Trophoblast cell (in vitro differentiated cells and primary cell): ENCODE measurements at regions not wholly inside any gene's neighbourhood (a gene's known extent, or its start where the extent isn't known, plus 50 kb on each side); places are given as distances from the start of the nearest gene placed in this dataset.

ENCODE experiments used
- DNase-seq, 2 donors: peaks; one replicate each; pipeline ENCODE4 v3.0.0-alpha.2; 2016
- H2AFZ ChIP-seq: 2 replicates; pipeline ENCODE4 v1.6.1; 2013; ENCODE audit warnings: low read length, moderate library complexity, mild to moderate bottlenecking; ENCODE audit not compliant: insufficient read depth, poor library complexity
- H2AK5ac ChIP-seq: 2 replicates; pipeline ENCODE4 v1.6.1; 2013; ENCODE audit warnings: mild to moderate bottlenecking, low read length
- H2BK120ac ChIP-seq: 2 replicates; pipeline ENCODE4 v1.6.1; 2013; ENCODE audit warnings: low read length, mild to moderate bottlenecking, moderate library complexity; ENCODE audit not compliant: insufficient read depth, poor library complexity
- H2BK12ac ChIP-seq: 2 replicates; pipeline ENCODE4 v1.6.1; 2013; ENCODE audit warnings: mild to moderate bottlenecking, low read length, moderate library complexity
- H2BK5ac ChIP-seq: 2 replicates; pipeline ENCODE4 v1.6.1; 2013; ENCODE audit warnings: low read length, low read depth, moderate library complexity, mild to moderate bottlenecking; ENCODE audit not compliant: poor library complexity
- H3K14ac ChIP-seq: 2 replicates; pipeline ENCODE4 v1.6.1; 2013; ENCODE audit warnings: mild to moderate bottlenecking, low read length
- H3K18ac ChIP-seq: 2 replicates; pipeline ENCODE4 v1.6.1; 2013; ENCODE audit warnings: mild to moderate bottlenecking, low read length
- H3K23ac ChIP-seq: 2 replicates; pipeline ENCODE4 v1.6.1; 2013; ENCODE audit warnings: low read length
- H3K27ac ChIP-seq: 2 replicates; pipeline ENCODE4 v1.5.1; 2013; ENCODE audit warnings: low read depth, mild to moderate bottlenecking, inconsistent platforms, low read length, moderate library complexity
- H3K27me3 ChIP-seq: 2 replicates; pipeline ENCODE4 v1.6.1; 2013; ENCODE audit warnings: inconsistent platforms, mild to moderate bottlenecking, low read length, moderate library complexity; ENCODE audit not compliant: insufficient read depth
- H3K36me3 ChIP-seq, 2 experiments: 1 replicate in 1 of 2; 2 replicates in 1 of 2; pipeline ENCODE4 v1.6.1; 2013; ENCODE audit warnings: low read length in 2 of 2, mild to moderate bottlenecking in 2 of 2, moderate library complexity in 1 of 2; ENCODE audit not compliant: insufficient read depth in 2 of 2, control insufficient read depth in 1 of 2
- H3K4ac ChIP-seq: 2 replicates; pipeline ENCODE4 v1.6.1; 2013; ENCODE audit warnings: low read depth, mild to moderate bottlenecking, low read length, moderate library complexity
- H3K4me1 ChIP-seq, 2 experiments: 1 replicate in 1 of 2; 2 replicates in 1 of 2; pipeline ENCODE4 v1.6.1; 2013; ENCODE audit warnings: low read length in 2 of 2, mild to moderate bottlenecking in 2 of 2, moderate library complexity in 1 of 2; ENCODE audit not compliant: insufficient read depth in 2 of 2, control insufficient read depth in 1 of 2
- H3K4me2 ChIP-seq: 2 replicates; pipeline ENCODE4 v1.6.1; 2013; ENCODE audit warnings: inconsistent platforms, mild to moderate bottlenecking, low read length, moderate library complexity
- H3K4me3 ChIP-seq: 2 replicates; pipeline ENCODE4 v1.5.1; 2013; ENCODE audit warnings: mild to moderate bottlenecking, low read depth, low read length, inconsistent platforms
- H3K79me1 ChIP-seq: one replicate; pipeline ENCODE4 v1.6.1; 2013; ENCODE audit warnings: low read length
- H3K79me2 ChIP-seq: 2 replicates; pipeline ENCODE4 v1.6.1; 2013; ENCODE audit warnings: low read length, mild to moderate bottlenecking; ENCODE audit not compliant: control insufficient read depth, insufficient read depth, poor library complexity
- H3K9ac ChIP-seq: 2 replicates; pipeline ENCODE4 v1.6.1; 2013; ENCODE audit warnings: mild to moderate bottlenecking, low read length
- H3K9me3 ChIP-seq: 2 replicates; pipeline ENCODE4 v1.6.1; 2013; ENCODE audit warnings: low read depth, mild to moderate bottlenecking, control low read depth, inconsistent platforms, low read length; ENCODE audit not compliant: insufficient read depth
- H4K12ac ChIP-seq: 2 replicates; pipeline ENCODE4 v1.6.1; 2013; ENCODE audit warnings: low read depth, mild to moderate bottlenecking, low read length, moderate library complexity
- H4K8ac ChIP-seq: 2 replicates; pipeline ENCODE4 v1.6.1; 2013; ENCODE audit warnings: low read depth, mild to moderate bottlenecking, low read length, moderate library complexity
- H4K91ac ChIP-seq: one replicate; pipeline ENCODE4 v1.6.1; 2013; ENCODE audit warnings: low read depth, mild to moderate bottlenecking, low read length, moderate library complexity
- WGBS: extraction: QIAGEN DNeasy Blood & Tissue Kit; methylation state at CpG from one replicate; pipeline ENCODE4 v1.1.7; 2013; ENCODE audit warnings: missing lambda C conversion rate; ENCODE audit not compliant: insufficient read length, insufficient coverage; ENCODE audit errors: extremely low coverage; 5-methylcytosine and 5-hydroxymethylcytosine counted together

GRCh38 chr19:27796540-27796939 is 1416.4 kb downstream of the UQCRFS1 start:
- H3K9me3 ChIP-seq, result peaks cover 2% of the 10 kb centered on the region
- no peak overlapping the region for H2BK120ac ChIP-seq
- H3K4me1 ChIP-seq, result peaks cover 5 to 7% of the 10 kb centered on the region in 2 experiments
- no peak overlapping the region for H3K4me3 ChIP-seq
- no peaks in the 10 kb centered on the region for H3K27me3 ChIP-seq
- H4K91ac ChIP-seq, result no peak overlapping the region
- peaks cover 2% of the 10 kb centered on the region for H3K79me2 ChIP-seq
- peaks cover 5% of the 10 kb centered on the region for H3K79me1 ChIP-seq
- WGBS, result no CpG with 5 or more reads among the region's 1 CpG
- H3K4me2 ChIP-seq, result no peak overlapping the region
- no peak overlapping the region for H4K8ac ChIP-seq
- no peak overlapping the region for H3K18ac ChIP-seq
- no peak overlapping the region for H3K23ac ChIP-seq
- H3K9ac ChIP-seq, result no peak overlapping the region
- peaks cover 0 to 2% of the 10 kb centered on the region in 2 experiments for H3K36me3 ChIP-seq
- H3K4ac ChIP-seq, result no peak overlapping the region
- H2BK5ac ChIP-seq, result no peak overlapping the region
- H2BK12ac ChIP-seq, result no peak overlapping the region
- H2AFZ ChIP-seq, result no peak overlapping the region
- no peak overlapping the region for H2AK5ac ChIP-seq
- H3K14ac ChIP-seq, result no peak overlapping the region
- H4K12ac ChIP-seq, result no peak overlapping the region
- DNase-seq, result no peak
- no peak overlapping the region for H3K27ac ChIP-seq

GRCh38 chr19:27796073-27796472 is 1416.9 kb downstream of the UQCRFS1 start:
- Histone ChIP-seq H3K4me2 (no peak overlapping the region), H3K9ac (no peak overlapping the region), H3K79me2 (peaks cover 2% of the 10 kb centered on the region), H4K12ac (no peak overlapping the region), H3K27me3 (no peaks in the 10 kb centered on the region), H3K4ac (no peak overlapping the region), H2AK5ac (no peak overlapping the region), H3K4me3 (no peak overlapping the region), H2BK5ac (no peak overlapping the region), H3K9me3 (peaks cover 2% of the 10 kb centered on the region), H3K23ac (no peak overlapping the region), H3K4me1 (peaks cover 5 to 7% of the 10 kb centered on the region in 2 experiments), H3K18ac (no peak overlapping the region), H3K79me1 (peaks cover 5% of the 10 kb centered on the region), H2AFZ (no peak overlapping the region), H2BK120ac (no peak overlapping the region), H4K8ac (no peak overlapping the region), H2BK12ac (no peak overlapping the region), H3K36me3 (peaks cover 0 to 2% of the 10 kb centered on the region in 2 experiments), H3K14ac (no peak overlapping the region), H4K91ac (no peak overlapping the region), H3K27ac (no peak overlapping the region)
- WGBS, result no CpG with 5 or more reads among the region's 2 CpGs
- DNase-seq, result no peak

- Histone ChIP-seq H2BK120ac (no peak overlapping the region), H2BK12ac (no peak overlapping the region), H2AK5ac (no peak overlapping the region), H3K9me3 (peaks cover 2% of the 10 kb centered on the region), H2BK5ac (no peak overlapping the region), H3K9ac (no peak overlapping the region), H3K23ac (no peak overlapping the region), H3K27me3 (no peaks in the 10 kb centered on the region), H3K4ac (peak overlapping the region; percentile 20), H4K91ac (no peak overlapping the region), H3K4me1 (peaks cover 5 to 7% of the 10 kb centered on the region in 2 experiments), H2AFZ (no peak overlapping the region), H3K27ac (no peak overlapping the region), H4K12ac (no peak overlapping the region), H3K79me1 (peaks cover 5% of the 10 kb centered on the region), H3K36me3 (peaks cover 0 to 2% of the 10 kb centered on the region in 2 experiments), H3K18ac (no peak overlapping the region), H3K14ac (no peak overlapping the region), H3K4me2 (no peak overlapping the region), H3K79me2 (peaks cover 2% of the 10 kb centered on the region), H3K4me3 (no peak overlapping the region), H4K8ac (no peak overlapping the region)
- WGBS, result no CpG with 5 or more reads among the region's 2 CpGs
- no peak for DNase-seq
Measured at GRCh38 chr19:27795369-27795768, 1417.6 kb downstream of the UQCRFS1 start.

GRCh38 chr19:27794494-27795042 is 1418.4 kb downstream of the UQCRFS1 start:
- H2AFZ ChIP-seq, result peak overlapping the region; percentile 4
- no peak overlapping the region for H4K12ac ChIP-seq
- peak overlapping the region; percentile 85 for H4K8ac ChIP-seq
- no peak overlapping the region for H2AK5ac ChIP-seq
- no peak overlapping the region for H3K27ac ChIP-seq
- no peak overlapping the region for H2BK120ac ChIP-seq
- no peak overlapping the region for H2BK5ac ChIP-seq
- peak overlapping the region; percentile 45 for H3K9ac ChIP-seq
- no peak overlapping the region for H3K14ac ChIP-seq
- H3K18ac ChIP-seq, result no peak overlapping the region
- DNase-seq, result no peak
- H3K4ac ChIP-seq, result peak overlapping the region; percentile 4
- peaks cover 2% of the 10 kb centered on the region for H3K9me3 ChIP-seq
- H3K4me1 ChIP-seq, result peaks cover 5 to 7% of the 10 kb centered on the region in 2 experiments
- no peak overlapping the region for H3K23ac ChIP-seq
- no peak overlapping the region for H2BK12ac ChIP-seq
- no peaks in the 10 kb centered on the region for H3K27me3 ChIP-seq
- H3K4me3 ChIP-seq, result peak overlapping the region; percentile 93
- H3K79me2 ChIP-seq, result peaks cover 2% of the 10 kb centered on the region
- no CpG with 5 or more reads among the region's 15 CpGs for WGBS
- peak overlapping the region; percentile 82 for H3K4me2 ChIP-seq
- H3K79me1 ChIP-seq, result peaks cover 5% of the 10 kb centered on the region
- no peak overlapping the region for H4K91ac ChIP-seq
- peaks cover 0 to 2% of the 10 kb centered on the region in 2 experiments for H3K36me3 ChIP-seq
